ENCODE measurements at regions not wholly inside any gene's neighbourhood (a gene's known extent, or its start where the extent isn't known, plus 50 kb on each side); places are given as distances from the start of the nearest gene placed in this dataset.
"Not testable (repeated sequence)": the region's sequence is repeated elsewhere in the genome, so short reads cannot be mapped to it uniquely, and the experiment has no call there.

DNA sequence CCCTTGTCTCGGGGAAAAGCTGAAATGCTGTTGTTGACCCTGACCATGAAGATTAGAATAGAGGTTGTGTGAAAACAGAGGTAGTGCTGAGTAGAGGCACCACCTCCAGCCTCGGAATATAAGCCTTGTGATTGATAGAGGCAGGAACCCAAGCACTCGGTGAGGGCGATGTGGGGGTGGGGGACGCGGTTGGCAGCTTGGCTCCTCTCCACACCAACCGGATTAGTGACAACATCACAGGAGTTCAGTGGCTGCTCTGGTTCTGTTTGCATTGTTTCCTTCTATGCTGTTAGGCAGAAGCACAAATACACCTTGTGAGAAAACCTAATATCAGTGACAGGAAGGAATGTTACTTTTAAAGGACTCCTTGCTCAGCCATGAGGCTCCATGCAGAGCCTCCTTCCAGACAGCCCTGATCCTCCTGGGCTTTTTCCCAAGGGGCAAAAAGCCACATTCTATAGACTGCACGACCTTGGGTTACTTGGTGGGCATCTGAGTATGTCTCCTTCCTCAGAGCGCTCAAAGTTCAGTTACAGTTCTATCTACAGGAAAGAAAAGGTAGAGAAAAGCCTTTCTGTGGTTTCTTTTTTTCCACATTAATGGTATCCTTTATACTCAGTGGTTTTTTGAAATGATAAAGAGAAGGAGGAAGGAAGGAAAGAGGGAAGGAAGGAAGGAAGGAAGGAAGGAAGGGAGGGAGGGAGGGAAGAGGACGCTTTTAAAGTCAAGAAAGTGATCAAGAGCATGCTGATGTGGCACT is 150.4 kb upstream of the NOCT start:
- WGBS, 2 donors (ENCODE audit: low coverage in 1 of 2): 43 to 63% methylated on average over 3 to 10 of the region's 10 CpGs
- TF ChIP-seq POLR2AphosphoS5 (IDR thresholded peaks at IDR 0.05): no peak
- TF ChIP-seq EP300 (IDR thresholded peaks at IDR 0.05; ENCODE audit: low read depth): no peak
- TF ChIP-seq POLR2A (IDR thresholded peaks at IDR 0.05): no peak
- TF ChIP-seq, protein P1, sequence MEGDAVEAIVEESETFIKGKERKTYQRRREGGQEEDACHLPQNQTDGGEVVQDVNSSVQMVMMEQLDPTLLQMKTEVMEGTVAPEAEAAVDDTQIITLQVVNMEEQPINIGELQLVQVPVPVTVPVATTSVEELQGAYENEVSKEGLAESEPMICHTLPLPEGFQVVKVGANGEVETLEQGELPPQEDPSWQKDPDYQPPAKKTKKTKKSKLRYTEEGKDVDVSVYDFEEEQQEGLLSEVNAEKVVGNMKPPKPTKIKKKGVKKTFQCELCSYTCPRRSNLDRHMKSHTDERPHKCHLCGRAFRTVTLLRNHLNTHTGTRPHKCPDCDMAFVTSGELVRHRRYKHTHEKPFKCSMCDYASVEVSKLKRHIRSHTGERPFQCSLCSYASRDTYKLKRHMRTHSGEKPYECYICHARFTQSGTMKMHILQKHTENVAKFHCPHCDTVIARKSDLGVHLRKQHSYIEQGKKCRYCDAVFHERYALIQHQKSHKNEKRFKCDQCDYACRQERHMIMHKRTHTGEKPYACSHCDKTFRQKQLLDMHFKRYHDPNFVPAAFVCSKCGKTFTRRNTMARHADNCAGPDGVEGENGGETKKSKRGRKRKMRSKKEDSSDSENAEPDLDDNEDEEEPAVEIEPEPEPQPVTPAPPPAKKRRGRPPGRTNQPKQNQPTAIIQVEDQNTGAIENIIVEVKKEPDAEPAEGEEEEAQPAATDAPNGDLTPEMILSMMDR (IDR thresholded peaks at IDR 0.05): no peak
- Histone ChIP-seq H3K36me3 (no peaks in the 10 kb centered on the region), H3K4me3 (no peak overlapping the region), H3K4me1 (no peaks in the 10 kb centered on the region), H3K27ac (no peak overlapping the region), H3K27me3 (no peaks in the 10 kb centered on the region), H3K9me3 (no peaks in the 10 kb centered on the region)
- in situ Hi-C loops (cut with MboI; ENCODE audit: low pct_ligation_motif_present in 1 of 4, low pct_unique_long_range_greater_than_20kb in 1 of 4, low sequenced_read_pairs in 3 of 4) (loop anchor here in 2 of 4 donors (25.0 kb wide), 1 partner anchor 828 kb away; no protein-coding TSS in a partner anchor), intact Hi-C loops (cut with DNase I; ENCODE audit: low total_unique reads) (no loop called here)
- no peak for DNase-seq

DNA sequence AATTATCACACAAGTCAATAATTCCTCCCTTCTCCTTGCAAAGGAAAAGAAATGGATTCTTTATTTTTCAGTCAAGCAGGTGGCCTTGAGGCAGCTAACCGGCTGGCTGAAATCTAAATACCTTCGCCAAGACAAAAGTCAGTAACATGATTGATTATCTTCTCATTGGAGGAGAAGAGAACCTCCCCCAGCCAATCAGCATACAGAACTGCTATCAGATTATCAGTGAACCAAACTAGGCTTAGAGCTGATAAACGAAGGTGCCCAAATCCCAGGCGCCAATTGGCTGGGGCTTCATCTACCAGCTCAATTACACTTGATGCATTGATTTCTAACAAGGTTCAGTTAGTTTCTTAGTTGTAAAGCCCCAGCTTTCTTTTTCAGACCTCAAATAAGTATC is 152.4 kb upstream of the NOCT start:
- DNase-seq: no peak
- TF ChIP-seq, protein P1 (IDR thresholded peaks at IDR 0.05): no peak
- TF ChIP-seq POLR2AphosphoS5 (IDR thresholded peaks at IDR 0.05): no peak
- no peak for TF ChIP-seq POLR2A (IDR thresholded peaks at IDR 0.05)
- Histone ChIP-seq H3K36me3 (no peaks in the 10 kb centered on the region), H3K27me3 (no peaks in the 10 kb centered on the region), H3K4me3 (no peak overlapping the region), H3K27ac (no peak overlapping the region), H3K4me1 (no peaks in the 10 kb centered on the region), H3K9me3 (no peaks in the 10 kb centered on the region)
- in situ Hi-C loops (cut with MboI; ENCODE audit: low pct_ligation_motif_present in 1 of 4, low pct_unique_long_range_greater_than_20kb in 1 of 4, low sequenced_read_pairs in 3 of 4) (loop anchor here in 2 of 4 donors (25.0 kb wide), 1 partner anchor 826 kb away; no protein-coding TSS in a partner anchor), intact Hi-C loops (cut with DNase I; ENCODE audit: low total_unique reads) (no loop called here)
- WGBS, 2 donors (ENCODE audit: low coverage in 1 of 2): 80 to 86% methylated on average over 4 of the region's 4 CpGs

DNA sequence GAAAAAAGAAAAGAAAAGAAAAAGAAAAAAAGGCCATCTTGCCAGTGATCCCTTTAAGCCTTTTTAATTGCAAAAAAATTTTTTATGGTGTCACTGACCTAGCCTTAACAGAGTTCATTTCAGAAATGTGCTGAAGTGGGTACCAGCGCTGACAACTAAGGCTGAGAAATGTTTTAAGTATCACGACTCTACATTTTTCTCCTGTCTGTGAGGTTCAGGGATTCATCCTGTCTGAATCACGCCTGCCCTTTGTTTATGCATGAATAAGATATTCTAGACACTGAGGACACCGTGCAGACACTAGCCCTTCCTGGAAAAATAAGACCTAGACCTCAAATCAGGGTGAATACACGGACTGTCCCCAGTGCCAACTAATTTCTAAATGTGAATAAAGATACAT is 154.4 kb upstream of the NOCT start:
- WGBS, 2 donors (ENCODE audit: low coverage in 1 of 2): 78 to 83% methylated on average over 4 to 5 of the region's 5 CpGs
- in situ Hi-C loops (cut with MboI; ENCODE audit: low pct_ligation_motif_present in 1 of 4, low pct_unique_long_range_greater_than_20kb in 1 of 4, low sequenced_read_pairs in 3 of 4): loop anchor here in 2 of 4 donors (25.0 kb wide), 1 partner anchor 824 kb away; no protein-coding TSS in a partner anchor
- Histone ChIP-seq H3K27me3 (no peaks in the 10 kb centered on the region), H3K36me3 (no peaks in the 10 kb centered on the region), H3K4me1 (no peaks in the 10 kb centered on the region), H3K9me3 (no peaks in the 10 kb centered on the region), H3K27ac (no peak overlapping the region), H3K4me3 (no peak overlapping the region)
- intact Hi-C loops (cut with DNase I; ENCODE audit: low total_unique reads): no loop called here
- TF ChIP-seq, protein P1 (IDR thresholded peaks at IDR 0.05): no peak
- TF ChIP-seq EP300 (IDR thresholded peaks at IDR 0.05; ENCODE audit: low read depth): no peak
- TF ChIP-seq POLR2AphosphoS5 (IDR thresholded peaks at IDR 0.05): no peak
- TF ChIP-seq POLR2A (IDR thresholded peaks at IDR 0.05): no peak
- DNase-seq: no peak

DNA sequence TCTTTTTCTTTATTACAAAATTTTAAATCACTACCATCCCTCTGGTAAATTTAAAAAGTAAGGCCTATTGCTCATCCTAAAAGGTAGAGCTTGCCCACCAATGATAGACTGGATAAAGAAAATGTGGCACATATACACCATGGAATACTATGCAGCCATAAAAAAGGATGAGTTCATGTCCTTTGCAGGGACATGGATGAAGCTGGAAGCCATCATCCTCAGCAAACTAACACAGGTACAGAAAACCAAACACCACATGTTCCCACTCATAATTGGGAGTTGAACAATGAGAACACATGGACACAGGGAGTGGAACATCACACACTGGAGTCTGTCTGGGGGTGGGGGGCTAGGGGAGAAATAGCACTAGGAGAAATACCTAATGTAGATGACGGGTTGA is 155.2 kb upstream of the NOCT start:
- H3K27ac ChIP-seq; H3K27me3 ChIP-seq; DNase-seq; H3K36me3 ChIP-seq; H3K4me3 ChIP-seq; intact Hi-C loops (cut with DNase I; ENCODE audit: low total_unique reads); H3K9me3 ChIP-seq; H3K4me1 ChIP-seq: not testable (repeated sequence)
- in situ Hi-C loops (cut with MboI; ENCODE audit: low pct_ligation_motif_present in 1 of 4, low pct_unique_long_range_greater_than_20kb in 1 of 4, low sequenced_read_pairs in 3 of 4): loop anchor here in 2 of 4 donors (25.0 kb wide), 1 partner anchor 823 kb away; no protein-coding TSS in a partner anchor
- WGBS, 2 donors (ENCODE audit: low coverage in 1 of 2): 88 to 100% methylated on average over 1 of the region's 1 CpG
